ENCODE measurements at regions not wholly inside any gene's neighbourhood (a gene's known extent, or its start where the extent isn't known, plus 50 kb on each side); places are given as distances from the start of the nearest gene placed in this dataset.

- Histone ChIP-seq H3K4me3 (ENCODE audit: low read depth, low read length) (no peak overlapping the region), H3K36me3 (ENCODE audit: control insufficient read depth, insufficient read depth, low read length) (no peaks in the 10 kb centered on the region), H3K9ac (ENCODE audit: low read depth, low read length) (no peak overlapping the region), H3K4me1 (ENCODE audit: control insufficient read depth, insufficient read depth, low read length) (peaks cover 16% of the 10 kb centered on the region), H3K9me3 (ENCODE audit: control insufficient read depth, insufficient read depth, low read length) (no peaks in the 10 kb centered on the region), H3K27ac (ENCODE audit: low read depth, low read length) (no peak overlapping the region), H3K27me3 (ENCODE audit: control insufficient read depth, insufficient read depth, low read length) (no peaks in the 10 kb centered on the region)
Observed at GRCh38 chr18:78727877-78728783, 251.5 kb upstream of the SALL3 start.

- Histone ChIP-seq H3K4me1 (ENCODE audit: control insufficient read depth, insufficient read depth, low read length) (peaks cover 9% of the 10 kb centered on the region), H3K27me3 (ENCODE audit: control insufficient read depth, insufficient read depth, low read length) (no peaks in the 10 kb centered on the region), H3K36me3 (ENCODE audit: control insufficient read depth, insufficient read depth, low read length) (no peaks in the 10 kb centered on the region), H3K9ac (ENCODE audit: low read depth, low read length) (no peak overlapping the region), H3K9me3 (ENCODE audit: control insufficient read depth, insufficient read depth, low read length) (no peaks in the 10 kb centered on the region), H3K4me3 (ENCODE audit: low read depth, low read length) (no peak overlapping the region), H3K27ac (ENCODE audit: low read depth, low read length) (no peak overlapping the region)
Observed at GRCh38 chr18:78728784-78729467, 250.7 kb upstream of the SALL3 start.

GRCh38 chr18:78730546-78730945, 249.1 kb upstream of the SALL3 start:
- no peaks in the 10 kb centered on the region for H3K27me3 ChIP-seq (ENCODE audit: control insufficient read depth, insufficient read depth, low read length)
- no peaks in the 10 kb centered on the region for H3K4me1 ChIP-seq (ENCODE audit: control insufficient read depth, insufficient read depth, low read length)
- no peaks in the 10 kb centered on the region for H3K36me3 ChIP-seq (ENCODE audit: control insufficient read depth, insufficient read depth, low read length)
- no peaks in the 10 kb centered on the region for H3K9me3 ChIP-seq (ENCODE audit: control insufficient read depth, insufficient read depth, low read length)
- no peak overlapping the region for H3K9ac ChIP-seq (ENCODE audit: low read depth, low read length)
- H3K4me3 ChIP-seq (ENCODE audit: low read depth, low read length): no peak overlapping the region
- H3K27ac ChIP-seq (ENCODE audit: low read depth, low read length): no peak overlapping the region

GRCh38 chr18:78731016-78731397, 248.6 kb upstream of the SALL3 start:
- Histone ChIP-seq H3K9ac (ENCODE audit: low read depth, low read length) (no peak overlapping the region), H3K9me3 (ENCODE audit: control insufficient read depth, insufficient read depth, low read length) (no peaks in the 10 kb centered on the region), H3K27ac (ENCODE audit: low read depth, low read length) (no peak overlapping the region), H3K4me3 (ENCODE audit: low read depth, low read length) (no peak overlapping the region), H3K36me3 (ENCODE audit: control insufficient read depth, insufficient read depth, low read length) (no peaks in the 10 kb centered on the region), H3K4me1 (ENCODE audit: control insufficient read depth, insufficient read depth, low read length) (no peaks in the 10 kb centered on the region), H3K27me3 (ENCODE audit: control insufficient read depth, insufficient read depth, low read length) (no peaks in the 10 kb centered on the region)

- Histone ChIP-seq H3K27me3 (ENCODE audit: control insufficient read depth, insufficient read depth, low read length) (no peaks in the 10 kb centered on the region), H3K4me1 (ENCODE audit: control insufficient read depth, insufficient read depth, low read length) (no peaks in the 10 kb centered on the region), H3K27ac (ENCODE audit: low read depth, low read length) (no peak overlapping the region), H3K9me3 (ENCODE audit: control insufficient read depth, insufficient read depth, low read length) (no peaks in the 10 kb centered on the region), H3K4me3 (ENCODE audit: low read depth, low read length) (no peak overlapping the region), H3K9ac (ENCODE audit: low read depth, low read length) (no peak overlapping the region), H3K36me3 (ENCODE audit: control insufficient read depth, insufficient read depth, low read length) (no peaks in the 10 kb centered on the region)
Observed at GRCh38 chr18:78731398-78732032, 248.1 kb upstream of the SALL3 start.

- no peaks in the 10 kb centered on the region for H3K36me3 ChIP-seq (ENCODE audit: control insufficient read depth, insufficient read depth, low read length)
- H3K4me3 ChIP-seq (ENCODE audit: low read depth, low read length): no peak overlapping the region
- H3K27ac ChIP-seq (ENCODE audit: low read depth, low read length): no peak overlapping the region
- no peaks in the 10 kb centered on the region for H3K27me3 ChIP-seq (ENCODE audit: control insufficient read depth, insufficient read depth, low read length)
- H3K4me1 ChIP-seq (ENCODE audit: control insufficient read depth, insufficient read depth, low read length): no peaks in the 10 kb centered on the region
- H3K9me3 ChIP-seq (ENCODE audit: control insufficient read depth, insufficient read depth, low read length): no peaks in the 10 kb centered on the region
- H3K9ac ChIP-seq (ENCODE audit: low read depth, low read length): no peak overlapping the region
Observed at GRCh38 chr18:78732273-78733210, 247.1 kb upstream of the SALL3 start.

- H3K9me3 ChIP-seq (ENCODE audit: control insufficient read depth, insufficient read depth, low read length): no peaks in the 10 kb centered on the region
- no peak overlapping the region for H3K4me3 ChIP-seq (ENCODE audit: low read depth, low read length)
- H3K36me3 ChIP-seq (ENCODE audit: control insufficient read depth, insufficient read depth, low read length): no peaks in the 10 kb centered on the region
- no peak overlapping the region for H3K9ac ChIP-seq (ENCODE audit: low read depth, low read length)
- H3K27me3 ChIP-seq (ENCODE audit: control insufficient read depth, insufficient read depth, low read length): no peaks in the 10 kb centered on the region
- H3K27ac ChIP-seq (ENCODE audit: low read depth, low read length): no peak overlapping the region
- H3K4me1 ChIP-seq (ENCODE audit: control insufficient read depth, insufficient read depth, low read length): no peaks in the 10 kb centered on the region
Observed at GRCh38 chr18:78733762-78734613, 245.6 kb upstream of the SALL3 start.

- H3K4me1 ChIP-seq (ENCODE audit: control insufficient read depth, insufficient read depth, low read length): no peaks in the 10 kb centered on the region
- no peak overlapping the region for H3K9ac ChIP-seq (ENCODE audit: low read depth, low read length)
- no peaks in the 10 kb centered on the region for H3K36me3 ChIP-seq (ENCODE audit: control insufficient read depth, insufficient read depth, low read length)
- no peaks in the 10 kb centered on the region for H3K27me3 ChIP-seq (ENCODE audit: control insufficient read depth, insufficient read depth, low read length)
- no peak overlapping the region for H3K27ac ChIP-seq (ENCODE audit: low read depth, low read length)
- H3K4me3 ChIP-seq (ENCODE audit: low read depth, low read length): no peak overlapping the region
- H3K9me3 ChIP-seq (ENCODE audit: control insufficient read depth, insufficient read depth, low read length): no peaks in the 10 kb centered on the region
Observed at GRCh38 chr18:78734614-78734945, 245.0 kb upstream of the SALL3 start.

- Histone ChIP-seq H3K9ac (ENCODE audit: low read depth, low read length) (no peak overlapping the region), H3K4me1 (ENCODE audit: control insufficient read depth, insufficient read depth, low read length) (no peaks in the 10 kb centered on the region), H3K36me3 (ENCODE audit: control insufficient read depth, insufficient read depth, low read length) (no peaks in the 10 kb centered on the region), H3K4me3 (ENCODE audit: low read depth, low read length) (no peak overlapping the region), H3K27me3 (ENCODE audit: control insufficient read depth, insufficient read depth, low read length) (no peaks in the 10 kb centered on the region), H3K27ac (ENCODE audit: low read depth, low read length) (no peak overlapping the region), H3K9me3 (ENCODE audit: control insufficient read depth, insufficient read depth, low read length) (no peaks in the 10 kb centered on the region)
Observed at GRCh38 chr18:78735131-78736014, 244.2 kb upstream of the SALL3 start.

All from HUES48 (cell line).